H1 (cell line): ENCODE measurements at regions not wholly inside any gene's neighbourhood (a gene's known extent, or its start where the extent isn't known, plus 50 kb on each side); places are given as distances from the start of the nearest gene placed in this dataset.

Source experiments
- ATF2 ChIP-seq: IDR thresholded peaks from 2 replicates; pipeline ENCODE4 v1.6.1; 2012; ENCODE audit warnings: low read length, inconsistent platforms
- CBX5 ChIP-seq: fragments of 300-800, 300-1000 bp; sonication (generic); IDR thresholded peaks from 2 replicates; pipeline ENCODE4 v1.7.1; 2016; ENCODE audit warnings: antibody characterized with exemption, low read length, low read depth
- CTCF ChIP-seq, 3 experiments: IDR thresholded peaks; 1 replicate in 2 of 3; 2 replicates in 1 of 3; pipeline versions ENCODE4 v1.5.1 to v1.6.1; 2011; ENCODE audit warnings: low read length in 3 of 3, mild to moderate bottlenecking in 3 of 3, inconsistent platforms in 2 of 3, low read depth in 1 of 3, moderate library complexity in 1 of 3; ENCODE audit not compliant: insufficient read depth in 1 of 3; ENCODE audit errors: control extremely low read depth in 1 of 3
- EP300 ChIP-seq, 2 experiments: IDR thresholded peaks; 1 replicate in 1 of 2; 2 replicates in 1 of 2; pipeline ENCODE4 v1.6.1; 2011 to 2012; ENCODE audit warnings: low read depth in 2 of 2, low read length in 2 of 2, mild to moderate bottlenecking in 2 of 2, borderline replicate concordance in 1 of 2, inconsistent platforms in 1 of 2, moderate library complexity in 1 of 2
- EZH2 ChIP-seq: fragments of 200-600 bp; sonication (generic); IDR thresholded peaks from 2 replicates; pipeline ENCODE4 v1.7.1; 2012; ENCODE audit warnings: low read depth, mild to moderate bottlenecking, moderate library complexity, low read length, inconsistent platforms; ENCODE audit not compliant: severe bottlenecking
- GABPA ChIP-seq: IDR thresholded peaks from 2 replicates; pipeline ENCODE4 v1.6.1; 2011; ENCODE audit warnings: mild to moderate bottlenecking, low read length, moderate library complexity, borderline replicate concordance; ENCODE audit not compliant: insufficient read depth
- GTF2F1 ChIP-seq: IDR thresholded peaks from 2 replicates; pipeline ENCODE4 v1.6.1; 2012; ENCODE audit warnings: low read depth, low read length, improper control_type of control experiment, borderline replicate concordance
- JUND ChIP-seq: IDR thresholded peaks from 2 replicates; pipeline ENCODE4 v1.6.1; 2011; ENCODE audit warnings: mild to moderate bottlenecking, improper control_type of control experiment, low read length
- POLR2A ChIP-seq, 2 experiments: IDR thresholded peaks; 1 replicate in 1 of 2; 2 replicates in 1 of 2; pipeline ENCODE4 v1.6.1; 2011; ENCODE audit warnings: low read depth in 2 of 2, low read length in 2 of 2, mild to moderate bottlenecking in 2 of 2; ENCODE audit errors: control extremely low read depth in 1 of 2
- SIN3A ChIP-seq, 2 experiments: IDR thresholded peaks in 1 of 2; conservative IDR thresholded peaks in 1 of 2; 2 replicates each; pipeline ENCODE4 v1.6.1; 2011 to 2012; ENCODE audit warnings: low read length in 2 of 2, improper control_type of control experiment in 1 of 2, low read depth in 1 of 2, mild to moderate bottlenecking in 1 of 2
- SP1 ChIP-seq: IDR thresholded peaks from 2 replicates; pipeline ENCODE4 v1.6.1; 2011; ENCODE audit warnings: low read depth, low read length

GRCh38 chr16:51312363-51313150 is 161.5 kb upstream of the SALL1 start:
- TF ChIP-seq CTCF (IDR thresholded peaks at IDR 0.05; ENCODE audit: control extremely low read depth in 1 of 3, insufficient read depth in 1 of 3, low read depth in 1 of 3, low read length in 3 of 3), result no peak
- TF ChIP-seq POLR2A (IDR thresholded peaks at IDR 0.05; ENCODE audit: control extremely low read depth in 1 of 2, low read depth in 2 of 2, low read length in 2 of 2), result no peak
- TF ChIP-seq SP1, result no peak
- no peak for TF ChIP-seq GABPA
- no peak for TF ChIP-seq CBX5
- no peak for TF ChIP-seq ATF2
- no peak for TF ChIP-seq GTF2F1
- TF ChIP-seq EZH2, result no peak
- no peak for TF ChIP-seq SIN3A (conservative IDR thresholded peaks at IDR 0.05 in 1 of 2, IDR thresholded peaks at IDR 0.05 in 1 of 2; ENCODE audit: low read depth in 1 of 2, low read length in 2 of 2)
- no peak for TF ChIP-seq EP300 (IDR thresholded peaks at IDR 0.05; ENCODE audit: borderline replicate concordance in 1 of 2, low read depth in 2 of 2, low read length in 2 of 2)
- TF ChIP-seq JUND, result no peak
